ENCODE measurements at regions not wholly inside any gene's neighbourhood (a gene's known extent, or its start where the extent isn't known, plus 50 kb on each side); places are given as distances from the start of the nearest gene placed in this dataset.

DNA sequence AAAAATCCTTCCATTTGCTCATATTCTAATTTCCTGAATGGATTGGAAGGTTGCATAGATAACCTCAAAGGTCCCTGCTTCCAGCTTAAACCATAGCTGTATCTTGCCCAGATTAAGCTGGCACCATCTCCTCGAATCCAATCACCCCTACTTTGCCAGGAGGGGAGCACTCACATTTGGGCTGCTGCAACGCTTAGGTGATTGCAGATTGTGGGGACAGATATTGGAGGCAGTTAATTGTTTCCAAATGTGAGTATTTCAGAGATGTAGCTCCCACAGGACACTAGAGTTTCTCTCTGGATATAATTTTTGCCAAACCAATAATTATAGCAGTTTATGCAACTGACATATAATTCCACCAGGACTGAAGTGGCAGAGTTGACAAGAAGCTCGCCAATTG is 53.5 kb upstream of the ACSL1 start:
- WGBS: 73% methylated on average over 3 of the region's 3 CpGs

DNA sequence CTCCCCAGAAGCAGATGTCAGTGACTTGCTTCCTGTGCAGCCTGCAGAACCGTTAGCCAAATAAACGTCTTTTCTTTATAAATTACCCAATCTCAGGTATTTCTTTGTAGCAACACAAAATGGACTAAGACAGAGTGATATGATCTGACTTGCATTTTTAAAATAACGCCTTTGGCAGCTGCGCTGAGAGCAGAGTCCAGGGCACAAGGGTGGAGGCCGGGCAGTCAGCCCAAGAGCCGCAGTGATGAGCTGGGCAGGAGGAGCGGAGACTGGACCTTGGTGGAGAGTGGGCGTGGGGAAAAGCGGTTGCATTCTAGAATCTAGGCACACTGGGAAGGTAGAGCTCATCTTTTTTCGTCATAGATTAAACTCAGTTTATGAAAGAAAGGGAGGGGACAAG is 56.5 kb upstream of the ACSL1 start:
- TF ChIP-seq POLR2A (IDR thresholded peaks at IDR 0.05) (no peak), EP300 (IDR thresholded peaks at IDR 0.05) (no peak), POLR2AphosphoS5 (IDR thresholded peaks at IDR 0.05) (no peak)
- TF ChIP-seq, protein P1, sequence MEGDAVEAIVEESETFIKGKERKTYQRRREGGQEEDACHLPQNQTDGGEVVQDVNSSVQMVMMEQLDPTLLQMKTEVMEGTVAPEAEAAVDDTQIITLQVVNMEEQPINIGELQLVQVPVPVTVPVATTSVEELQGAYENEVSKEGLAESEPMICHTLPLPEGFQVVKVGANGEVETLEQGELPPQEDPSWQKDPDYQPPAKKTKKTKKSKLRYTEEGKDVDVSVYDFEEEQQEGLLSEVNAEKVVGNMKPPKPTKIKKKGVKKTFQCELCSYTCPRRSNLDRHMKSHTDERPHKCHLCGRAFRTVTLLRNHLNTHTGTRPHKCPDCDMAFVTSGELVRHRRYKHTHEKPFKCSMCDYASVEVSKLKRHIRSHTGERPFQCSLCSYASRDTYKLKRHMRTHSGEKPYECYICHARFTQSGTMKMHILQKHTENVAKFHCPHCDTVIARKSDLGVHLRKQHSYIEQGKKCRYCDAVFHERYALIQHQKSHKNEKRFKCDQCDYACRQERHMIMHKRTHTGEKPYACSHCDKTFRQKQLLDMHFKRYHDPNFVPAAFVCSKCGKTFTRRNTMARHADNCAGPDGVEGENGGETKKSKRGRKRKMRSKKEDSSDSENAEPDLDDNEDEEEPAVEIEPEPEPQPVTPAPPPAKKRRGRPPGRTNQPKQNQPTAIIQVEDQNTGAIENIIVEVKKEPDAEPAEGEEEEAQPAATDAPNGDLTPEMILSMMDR (IDR thresholded peaks at IDR 0.05): no peak
- no peaks in the 10 kb centered on the region for H3K36me3 ChIP-seq
- no peak for DNase-seq (ENCODE audit: low spot score in 2 of 2)
- no peak overlapping the region for H3K27ac ChIP-seq
- no peaks in the 10 kb centered on the region for H3K4me1 ChIP-seq
- H3K27me3 ChIP-seq: no peaks in the 10 kb centered on the region
- no peaks in the 10 kb centered on the region for H3K9me3 ChIP-seq
- no peak overlapping the region for H3K4me3 ChIP-seq
- WGBS: 78% methylated on average over 10 of the region's 10 CpGs

More for the DNA sequence above, 53.5 kb upstream of the ACSL1 start:
- TF ChIP-seq POLR2A (IDR thresholded peaks at IDR 0.05) (no peak), POLR2AphosphoS5 (IDR thresholded peaks at IDR 0.05) (no peak)
- Histone ChIP-seq H3K36me3 (no peaks in the 10 kb centered on the region), H3K4me1 (no peaks in the 10 kb centered on the region), H3K4me3 (no peak overlapping the region), H3K9me3 (no peaks in the 10 kb centered on the region), H3K27ac (no peak overlapping the region), H3K27me3 (no peaks in the 10 kb centered on the region)
- DNase-seq (ENCODE audit: low spot score in 2 of 2): no peak

DNA sequence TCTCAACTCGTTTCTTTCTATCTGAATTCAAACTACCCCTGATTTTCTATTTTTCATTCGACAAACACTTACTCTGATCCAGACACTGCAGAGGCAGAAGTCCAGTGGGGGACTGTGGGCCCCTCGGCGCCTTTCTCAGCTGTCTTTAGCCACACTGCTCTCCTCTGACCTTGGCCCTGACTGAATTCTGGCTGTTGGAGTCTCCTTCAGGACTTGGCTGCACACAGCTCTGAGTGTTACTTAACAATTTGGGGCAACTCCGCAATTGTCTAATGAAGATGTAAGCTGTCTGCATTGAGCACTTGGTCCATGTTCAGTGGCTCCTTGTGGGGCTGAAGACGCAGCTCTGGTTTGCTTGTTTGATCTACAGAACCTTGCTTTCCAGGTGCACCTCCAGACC is 57.3 kb upstream of the ACSL1 start:
- TF ChIP-seq, protein P1 (IDR thresholded peaks at IDR 0.05): no peak
- TF ChIP-seq EP300 (IDR thresholded peaks at IDR 0.05) (no peak), POLR2AphosphoS5 (IDR thresholded peaks at IDR 0.05) (no peak), POLR2A (IDR thresholded peaks at IDR 0.05) (no peak)
- H3K4me1 ChIP-seq: no peaks in the 10 kb centered on the region
- WGBS: 88% methylated on average over 6 of the region's 6 CpGs

DNA sequence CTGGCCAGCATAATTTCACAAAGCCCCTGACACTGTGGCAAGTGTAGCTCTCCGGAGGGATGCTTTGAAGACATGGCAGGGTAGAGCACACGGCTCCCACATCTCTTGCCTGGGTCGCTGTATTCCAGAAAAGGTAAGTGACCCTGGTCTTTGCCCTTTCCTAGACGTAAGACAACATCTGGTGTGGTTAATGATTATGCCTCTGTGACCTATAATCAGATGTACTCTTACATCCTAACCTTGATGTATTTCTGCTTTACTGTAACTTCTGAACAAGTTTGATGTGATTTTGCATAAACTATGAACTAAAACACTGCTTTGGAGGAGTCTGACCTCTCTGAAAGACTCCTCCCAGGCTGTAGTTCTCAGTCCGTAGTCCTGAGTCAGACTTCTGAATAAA is 59.1 kb upstream of the ACSL1 start:
- Histone ChIP-seq H3K27me3 (no peaks in the 10 kb centered on the region), H3K4me1 (no peaks in the 10 kb centered on the region), H3K36me3 (no peaks in the 10 kb centered on the region), H3K9me3 (no peaks in the 10 kb centered on the region), H3K4me3 (no peak overlapping the region), H3K27ac (no peak overlapping the region)
- no peak for TF ChIP-seq POLR2AphosphoS5 (IDR thresholded peaks at IDR 0.05)
- TF ChIP-seq EP300 (IDR thresholded peaks at IDR 0.05): no peak
- no peak for TF ChIP-seq POLR2A (IDR thresholded peaks at IDR 0.05)
- TF ChIP-seq, protein P1 (IDR thresholded peaks at IDR 0.05): no peak
- WGBS: 69% methylated on average over 5 of the region's 5 CpGs
- no peak for DNase-seq (ENCODE audit: low spot score in 2 of 2)

More for the DNA sequence above, 57.3 kb upstream of the ACSL1 start:
- Histone ChIP-seq H3K36me3 (no peaks in the 10 kb centered on the region), H3K9me3 (no peaks in the 10 kb centered on the region), H3K27ac (no peak overlapping the region), H3K27me3 (no peaks in the 10 kb centered on the region), H3K4me3 (no peak overlapping the region)
- no peak for DNase-seq (ENCODE audit: low spot score in 2 of 2)

DNA sequence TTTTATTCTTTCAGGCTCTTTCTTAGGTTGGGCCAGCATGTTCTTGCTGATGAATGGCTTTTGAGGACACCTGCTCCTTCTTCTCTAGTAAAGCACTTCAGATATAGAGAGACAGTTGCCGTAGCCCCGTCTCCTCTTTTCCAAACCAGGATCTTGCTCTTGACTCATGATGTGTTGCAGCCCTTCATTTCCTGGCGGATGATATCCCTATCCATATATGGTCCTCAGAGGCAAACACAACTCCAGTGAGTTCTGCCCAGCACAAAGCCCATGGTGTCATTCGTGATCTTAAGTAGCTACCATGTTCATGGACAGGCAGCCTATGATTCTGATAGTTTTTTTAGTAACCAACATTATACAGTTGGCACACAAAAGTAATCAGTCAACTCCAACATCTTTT is 59.8 kb upstream of the ACSL1 start:
- TF ChIP-seq EP300 (IDR thresholded peaks at IDR 0.05) (no peak), POLR2AphosphoS5 (IDR thresholded peaks at IDR 0.05) (no peak), POLR2A (IDR thresholded peaks at IDR 0.05) (no peak)
- TF ChIP-seq, protein P1 (IDR thresholded peaks at IDR 0.05): no peak
- no peaks in the 10 kb centered on the region for H3K4me1 ChIP-seq
- H3K4me3 ChIP-seq: no peak overlapping the region
- no peaks in the 10 kb centered on the region for H3K27me3 ChIP-seq
- H3K9me3 ChIP-seq: no peaks in the 10 kb centered on the region
- H3K36me3 ChIP-seq: no peaks in the 10 kb centered on the region
- no peak for DNase-seq (ENCODE audit: low spot score in 2 of 2)
- no peak overlapping the region for H3K27ac ChIP-seq
- 92% methylated on average over 4 of the region's 4 CpGs for WGBS

DNA sequence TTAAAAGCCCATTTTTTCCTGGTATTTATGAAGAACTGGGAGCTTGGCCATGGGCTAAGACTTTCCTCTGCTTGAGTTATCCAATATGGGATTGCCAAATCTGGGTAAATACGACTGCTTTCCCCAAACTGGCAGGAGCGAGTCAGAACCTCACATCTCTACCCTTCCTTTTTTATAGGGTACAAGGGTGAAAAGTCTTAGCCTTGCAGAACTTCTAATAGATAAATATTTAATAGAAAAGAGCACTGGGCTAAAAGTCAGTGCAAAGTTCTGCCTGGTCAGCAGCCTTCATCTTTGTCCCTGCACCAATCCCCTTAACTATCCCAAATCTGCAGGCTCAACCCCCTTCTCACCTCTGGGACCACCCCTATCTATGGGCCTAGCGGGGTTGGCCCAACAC is 61.6 kb upstream of the ACSL1 start:
- WGBS: 86% methylated on average over 3 of the region's 3 CpGs
- no peak for DNase-seq (ENCODE audit: low spot score in 2 of 2)
- no peaks in the 10 kb centered on the region for H3K4me1 ChIP-seq
- H3K4me3 ChIP-seq: no peak overlapping the region
- no peaks in the 10 kb centered on the region for H3K27me3 ChIP-seq
- H3K36me3 ChIP-seq: no peaks in the 10 kb centered on the region
- H3K9me3 ChIP-seq: no peaks in the 10 kb centered on the region
- no peak overlapping the region for H3K27ac ChIP-seq
- TF ChIP-seq EP300 (IDR thresholded peaks at IDR 0.05): no peak
- TF ChIP-seq, protein P1 (IDR thresholded peaks at IDR 0.05): no peak
- TF ChIP-seq POLR2A (IDR thresholded peaks at IDR 0.05): no peak
- TF ChIP-seq POLR2AphosphoS5 (IDR thresholded peaks at IDR 0.05): no peak
